ENCODE measurements at regions not wholly inside any gene's neighbourhood (a gene's known extent, or its start where the extent isn't known, plus 50 kb on each side); places are given as distances from the start of the nearest gene placed in this dataset.

GRCh38 chr4:89469516-89469915 lies 161.9 kb upstream of the GPRIN3 start:
- Histone ChIP-seq H3K27ac (replicated peaks) (peak overlapping the region; percentile 53), H3K27me3 (ENCODE audit: insufficient read depth, poor library complexity, severe bottlenecking) (no peaks in the 10 kb centered on the region), H3K4me3 (replicated peaks; ENCODE audit: insufficient read depth, low read length) (no peak overlapping the region)
- TF ChIP-seq SPI1 (IDR thresholded peaks at IDR 0.05; ENCODE audit: borderline replicate concordance, low read depth) (no peak), CTCF (IDR thresholded peaks at IDR 0.05; ENCODE audit: insufficient read depth, low read length) (no peak), REST (IDR thresholded peaks at IDR 0.05; ENCODE audit: insufficient replicate concordance, low read depth) (no peak), GABPA (IDR thresholded peaks at IDR 0.05; ENCODE audit: low read depth) (no peak), POLR2AphosphoS5 (IDR thresholded peaks at IDR 0.05; ENCODE audit: low read depth) (no peak)
- DNase-seq (ENCODE audit: low read depth in 1 of 2, low spot score in 1 of 2): no peak

- Histone ChIP-seq H3K27ac (replicated peaks) (no peak overlapping the region), H3K4me3 (replicated peaks; ENCODE audit: insufficient read depth, low read length) (no peak overlapping the region), H3K27me3 (ENCODE audit: insufficient read depth, poor library complexity, severe bottlenecking) (no peaks in the 10 kb centered on the region)
- peak in 1 of 2 experiments; percentile 19 for DNase-seq (ENCODE audit: low read depth in 1 of 2, low spot score in 1 of 2)
- TF ChIP-seq POLR2AphosphoS5 (IDR thresholded peaks at IDR 0.05; ENCODE audit: low read depth): no peak
- TF ChIP-seq REST (IDR thresholded peaks at IDR 0.05; ENCODE audit: insufficient replicate concordance, low read depth): no peak
- TF ChIP-seq GABPA (IDR thresholded peaks at IDR 0.05; ENCODE audit: low read depth): no peak
- TF ChIP-seq SPI1 (IDR thresholded peaks at IDR 0.05; ENCODE audit: borderline replicate concordance, low read depth): peak; percentile 78; the same call in 1 of the 2 replicates
These were observed 161.0 kb upstream of the GPRIN3 start for GRCh38 chr4:89468602-89469001.

GRCh38 chr4:89463341-89463740 lies 155.7 kb upstream of the GPRIN3 start:
- no peak overlapping the region for H3K27ac ChIP-seq (replicated peaks)
- no peak for DNase-seq (ENCODE audit: low read depth in 1 of 2, low spot score in 1 of 2)
- no peak overlapping the region for H3K4me3 ChIP-seq (replicated peaks; ENCODE audit: insufficient read depth, low read length)
- TF ChIP-seq GABPA (IDR thresholded peaks at IDR 0.05; ENCODE audit: low read depth) (no peak), SPI1 (IDR thresholded peaks at IDR 0.05; ENCODE audit: borderline replicate concordance, low read depth) (no peak), POLR2AphosphoS5 (IDR thresholded peaks at IDR 0.05; ENCODE audit: low read depth) (no peak), REST (IDR thresholded peaks at IDR 0.05; ENCODE audit: insufficient replicate concordance, low read depth) (no peak), CTCF (IDR thresholded peaks at IDR 0.05; ENCODE audit: insufficient read depth, low read length) (no peak)
- H3K27me3 ChIP-seq (ENCODE audit: insufficient read depth, poor library complexity, severe bottlenecking): no peaks in the 10 kb centered on the region

Measured in HL-60 (cell line).